OCI-LY1 (cell line): ENCODE measurements at regions not wholly inside any gene's neighbourhood (a gene's known extent, or its start where the extent isn't known, plus 50 kb on each side); places are given as distances from the start of the nearest gene placed in this dataset.
"Not testable (repeated sequence)": the region's sequence is repeated elsewhere in the genome, so short reads cannot be mapped to it uniquely, and the experiment has no call there.

Experiments used
- H2AFZ ChIP-seq: fragments of 200-600 bp; sonication (generic), shearing (Covaris generic); 2 replicates; pipeline ENCODE4 v1.6.0; 2014; ENCODE audit warnings: antibody characterized with exemption, mild to moderate bottlenecking, low read length
- H3F3A ChIP-seq: fragments of 200-600 bp; sonication (generic), shearing (Covaris generic); 2 replicates; pipeline ENCODE4 v1.6.0; 2014; ENCODE audit warnings: mild to moderate bottlenecking, antibody characterized with exemption, low read length, moderate library complexity; ENCODE audit not compliant: insufficient read depth
- H3K27ac ChIP-seq: fragments of 200-600 bp; sonication (generic); 2 replicates; pipeline ENCODE4 v1.5.1; 2014; ENCODE audit warnings: low read length, mixed run types, mild to moderate bottlenecking, low read depth; ENCODE audit not compliant: poor library complexity, severe bottlenecking
- H3K27me3 ChIP-seq: fragments of 200-600 bp; sonication (generic); 2 replicates; pipeline ENCODE4 v1.6.0; 2014; ENCODE audit warnings: antibody characterized with exemption, mild to moderate bottlenecking, low read length, moderate library complexity; ENCODE audit not compliant: insufficient read depth
- H3K36me3 ChIP-seq: fragments of 200-600 bp; sonication (generic); 2 replicates; pipeline ENCODE4 v1.6.1; 2014; ENCODE audit warnings: mild to moderate bottlenecking, antibody characterized with exemption, low read length, moderate library complexity, mixed read lengths; ENCODE audit not compliant: insufficient read depth
- H3K4me1 ChIP-seq: fragments of 200-600 bp; sonication (generic); 2 replicates; pipeline ENCODE4 v1.5.1; 2014; ENCODE audit warnings: mild to moderate bottlenecking, low read length, moderate library complexity; ENCODE audit not compliant: insufficient read depth, severe bottlenecking
- H3K4me2 ChIP-seq: fragments of 200-600 bp; sonication (generic), shearing (Covaris generic); 2 replicates; pipeline ENCODE4 v1.6.1; 2014; ENCODE audit warnings: low read length
- H3K4me3 ChIP-seq: fragments of 200-600 bp; sonication (generic); 2 replicates; pipeline ENCODE4 v1.5.1; 2014; ENCODE audit warnings: low read length, low read depth, mild to moderate bottlenecking, mixed read lengths; ENCODE audit not compliant: poor library complexity, severe bottlenecking
- H3K79me2 ChIP-seq: fragments of 200-600 bp; shearing (Covaris generic); 2 replicates; pipeline ENCODE4 v1.6.1; 2016; ENCODE audit warnings: mixed run types, low read length, mixed read lengths; ENCODE audit not compliant: insufficient read depth
- H3K9ac ChIP-seq: fragments of 200-600 bp; sonication (generic), shearing (Covaris generic); 2 replicates; pipeline ENCODE4 v1.6.1; 2014; ENCODE audit warnings: mild to moderate bottlenecking, low read length, mixed read lengths
- H3K9me2 ChIP-seq: fragments of 200-600 bp; sonication (generic), shearing (Covaris generic); 2 replicates; pipeline ENCODE4 v1.6.1; 2014; ENCODE audit warnings: low read depth, mild to moderate bottlenecking, low read length, mixed read lengths
- H3K9me3 ChIP-seq: fragments of 200-600 bp; shearing (Covaris generic); 2 replicates; pipeline ENCODE4 v1.6.1; 2014; ENCODE audit warnings: low read length, mixed read lengths
- H4K20me1 ChIP-seq: fragments of 200-600 bp; sonication (generic), shearing (Covaris generic); 2 replicates; pipeline ENCODE4 v1.6.0; 2016; ENCODE audit warnings: mild to moderate bottlenecking, low read length; ENCODE audit not compliant: insufficient read depth
- EZH2 ChIP-seq: fragments of 200-600 bp; sonication (generic), shearing (Covaris generic); IDR thresholded peaks from 2 replicates; pipeline ENCODE4 v1.8.0; 2017; ENCODE audit warnings: borderline replicate concordance, mixed run types, mild to moderate bottlenecking, antibody characterized with exemption, low read length, moderate library complexity, mixed read lengths
- TF ChIP-seq, protein P1 (sequence below): fragments of 200-600 bp; sonication (generic), shearing (Covaris generic); IDR thresholded peaks from 2 replicates; pipeline ENCODE4 v1.5.1; 2017; ENCODE audit warnings: mild to moderate bottlenecking, antibody characterized with exemption, low read length, moderate library complexity, mixed read lengths

DNA sequence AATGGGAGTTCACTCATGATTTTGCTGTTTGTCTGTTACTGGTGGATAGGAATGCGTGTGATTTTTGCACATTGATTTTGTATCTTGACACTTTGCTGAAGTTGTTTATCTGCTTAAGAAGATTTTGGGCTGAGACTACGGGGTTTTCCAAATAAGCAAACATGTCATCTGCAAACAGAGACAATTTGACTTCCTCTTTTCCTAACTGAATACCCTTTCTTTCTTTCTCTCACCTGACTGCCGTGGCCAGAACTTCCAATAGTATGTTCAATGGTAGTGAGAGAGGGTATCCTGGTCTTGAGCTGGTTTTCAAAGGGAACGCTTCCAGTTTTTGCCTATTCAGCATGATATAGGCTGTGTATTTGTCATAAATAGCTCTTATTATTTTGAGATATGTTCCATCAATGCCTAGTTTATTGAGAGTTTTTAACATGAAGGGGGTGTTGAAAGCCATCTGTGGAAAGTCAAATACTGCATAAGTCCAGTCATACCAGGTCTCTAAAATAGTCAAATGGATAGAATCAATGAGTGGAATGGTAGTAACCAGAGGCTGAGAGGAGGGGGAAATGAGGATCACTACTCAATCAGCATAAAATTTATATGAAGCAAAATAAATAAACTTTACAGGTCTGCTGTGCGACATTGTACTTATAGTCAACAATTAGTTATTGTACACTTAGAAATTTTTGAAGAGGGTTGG, 610.4 kb upstream of the ADGRB3 start:
- no peaks in the 10 kb centered on the region for H3K27me3 ChIP-seq
- peaks cover 4% of the 10 kb centered on the region for H3K4me1 ChIP-seq
- H3K9ac ChIP-seq: no peak overlapping the region
- no peaks in the 10 kb centered on the region for H3K9me3 ChIP-seq
- no peaks in the 10 kb centered on the region for H4K20me1 ChIP-seq
- no peak overlapping the region for H3K4me2 ChIP-seq
- H2AFZ ChIP-seq: no peak overlapping the region
- H3F3A ChIP-seq: no peaks in the 10 kb centered on the region
- H3K9me2 ChIP-seq: no peaks in the 10 kb centered on the region
- TF ChIP-seq, protein P1, sequence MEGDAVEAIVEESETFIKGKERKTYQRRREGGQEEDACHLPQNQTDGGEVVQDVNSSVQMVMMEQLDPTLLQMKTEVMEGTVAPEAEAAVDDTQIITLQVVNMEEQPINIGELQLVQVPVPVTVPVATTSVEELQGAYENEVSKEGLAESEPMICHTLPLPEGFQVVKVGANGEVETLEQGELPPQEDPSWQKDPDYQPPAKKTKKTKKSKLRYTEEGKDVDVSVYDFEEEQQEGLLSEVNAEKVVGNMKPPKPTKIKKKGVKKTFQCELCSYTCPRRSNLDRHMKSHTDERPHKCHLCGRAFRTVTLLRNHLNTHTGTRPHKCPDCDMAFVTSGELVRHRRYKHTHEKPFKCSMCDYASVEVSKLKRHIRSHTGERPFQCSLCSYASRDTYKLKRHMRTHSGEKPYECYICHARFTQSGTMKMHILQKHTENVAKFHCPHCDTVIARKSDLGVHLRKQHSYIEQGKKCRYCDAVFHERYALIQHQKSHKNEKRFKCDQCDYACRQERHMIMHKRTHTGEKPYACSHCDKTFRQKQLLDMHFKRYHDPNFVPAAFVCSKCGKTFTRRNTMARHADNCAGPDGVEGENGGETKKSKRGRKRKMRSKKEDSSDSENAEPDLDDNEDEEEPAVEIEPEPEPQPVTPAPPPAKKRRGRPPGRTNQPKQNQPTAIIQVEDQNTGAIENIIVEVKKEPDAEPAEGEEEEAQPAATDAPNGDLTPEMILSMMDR: no peak
- no peak for TF ChIP-seq EZH2
- no peak overlapping the region for H3K27ac ChIP-seq
- H3K4me3 ChIP-seq: no peak overlapping the region
- no peaks in the 10 kb centered on the region for H3K79me2 ChIP-seq
- H3K36me3 ChIP-seq: no peaks in the 10 kb centered on the region

DNA sequence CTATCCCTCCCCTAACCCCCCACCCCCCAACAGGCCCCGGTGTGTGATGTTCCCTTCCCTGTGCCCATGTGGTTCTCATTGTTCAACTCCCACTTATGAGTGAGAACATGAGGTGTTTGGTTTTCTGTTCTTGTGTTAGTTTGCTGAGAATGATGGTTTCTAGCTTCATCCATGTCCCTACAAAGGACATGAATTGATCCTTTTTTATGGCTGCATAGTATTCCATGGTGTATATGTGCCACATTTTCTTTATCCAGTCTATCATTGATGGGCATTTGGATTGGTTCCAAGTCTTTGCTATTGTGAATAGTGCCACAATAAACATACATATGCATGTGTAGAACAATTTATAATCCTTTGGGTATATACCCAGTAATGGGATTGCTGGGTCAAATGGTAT, 612.1 kb upstream of the ADGRB3 start:
- not testable (repeated sequence) for H3K9ac ChIP-seq, H3K27me3 ChIP-seq, H3K9me2 ChIP-seq

GRCh38 chr6:68013780-68014515, 621.1 kb upstream of the ADGRB3 start:
- H3F3A ChIP-seq: no peaks in the 10 kb centered on the region
- no peaks in the 10 kb centered on the region for H4K20me1 ChIP-seq
- no peak overlapping the region for H3K4me3 ChIP-seq
- no peak overlapping the region; the same call in 1 of the 2 replicates for H3K4me2 ChIP-seq
- TF ChIP-seq, protein P1: no peak
- TF ChIP-seq EZH2: no peak
- H3K4me1 ChIP-seq: no peaks in the 10 kb centered on the region
- no peak overlapping the region for H3K27ac ChIP-seq
- peak overlapping the region; percentile 1; the same call in 1 of the 2 replicates for H2AFZ ChIP-seq
- no peaks in the 10 kb centered on the region for H3K27me3 ChIP-seq
- H3K9me3 ChIP-seq: no peaks in the 10 kb centered on the region
- H3K36me3 ChIP-seq: no peaks in the 10 kb centered on the region
- H3K79me2 ChIP-seq: no peaks in the 10 kb centered on the region
- no peak overlapping the region for H3K9ac ChIP-seq
- H3K9me2 ChIP-seq: no peaks in the 10 kb centered on the region

More for the DNA sequence above, 612.1 kb upstream of the ADGRB3 start:
- not testable (repeated sequence) for H2AFZ ChIP-seq, H3K4me1 ChIP-seq, H4K20me1 ChIP-seq, H3K36me3 ChIP-seq, H3F3A ChIP-seq, H3K4me3 ChIP-seq, H3K79me2 ChIP-seq, H3K4me2 ChIP-seq, H3K9me3 ChIP-seq, H3K27ac ChIP-seq
